Esophagus mucosa (tissue), 1 donor: ENCODE measurements at regions not wholly inside any gene's neighbourhood (a gene's known extent, or its start where the extent isn't known, plus 50 kb on each side); places are given as distances from the start of the nearest gene placed in this dataset.

ENCODE experiments used
- ATAC-seq: fragments of 200-7000 bp; cut with Tn5 transposase; one replicate; pipeline ENCODE4 v1.9.1; 2020
- donor health status: DM: yes; HTN: yes; CAD: no.

GRCh38 chr16:66170989-66171388 is 195.5 kb upstream of the CDH5 start:
- ATAC-seq: no peak

GRCh38 chr16:66169817-66170216 is 196.7 kb upstream of the CDH5 start:
- no peak for ATAC-seq

DNA sequence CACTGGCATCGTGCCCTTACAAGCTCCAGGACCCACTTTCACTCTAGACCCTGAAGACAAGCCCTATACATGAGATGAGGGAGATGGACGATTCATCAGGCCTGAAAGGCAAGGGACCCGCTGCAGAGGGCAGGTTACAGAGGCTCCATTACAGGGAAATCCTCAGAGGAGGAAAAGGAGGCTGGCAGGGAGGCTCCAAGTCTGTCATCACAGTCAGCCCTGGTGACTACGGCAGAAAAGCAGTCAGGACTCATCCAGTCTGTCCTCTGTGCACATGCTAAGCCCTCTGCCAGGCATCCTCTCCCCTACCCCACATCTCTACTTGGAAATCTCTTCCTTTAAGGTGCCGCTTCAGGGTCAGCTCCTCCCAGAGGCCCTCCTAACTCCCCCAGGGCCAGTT is 197.7 kb upstream of the CDH5 start:
- no peak for ATAC-seq

DNA sequence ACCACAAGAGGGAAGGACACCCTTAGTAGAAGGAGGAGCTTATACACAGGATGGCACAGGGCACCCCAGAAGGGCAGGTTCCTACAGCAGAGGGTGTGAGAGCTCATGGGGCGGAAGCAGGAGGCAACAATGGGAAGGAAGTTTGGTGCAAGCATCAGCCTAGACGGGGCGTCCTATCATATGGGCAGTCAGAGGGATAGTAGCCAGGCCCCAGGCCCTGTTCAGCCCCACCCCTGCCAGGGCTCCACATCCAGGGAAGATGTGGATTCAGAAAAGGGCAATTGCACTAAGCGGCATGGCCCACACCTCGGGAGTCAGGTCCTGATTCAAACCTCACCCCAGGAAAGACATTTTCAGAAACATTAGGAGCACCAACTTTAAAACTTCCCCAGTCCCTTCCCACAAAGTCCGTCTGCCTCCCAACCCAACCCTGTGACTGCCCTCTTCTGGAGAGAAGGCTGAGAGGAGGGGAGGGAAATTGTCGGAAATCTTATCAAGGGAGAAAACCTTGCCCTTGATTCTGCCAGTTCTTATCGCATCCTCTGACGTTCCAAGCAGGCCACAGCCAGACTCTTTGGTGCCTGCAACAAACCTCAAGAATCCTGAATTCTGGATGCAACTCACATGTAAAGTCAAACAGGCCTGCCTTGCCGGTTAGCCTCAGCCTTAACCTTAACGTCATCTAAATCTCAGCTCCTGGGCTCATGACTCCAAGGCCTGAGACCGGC is 198.8 kb upstream of the CDH5 start:
- ATAC-seq: no peak

GRCh38 chr16:66166490-66166889 is 200.0 kb upstream of the CDH5 start:
- ATAC-seq: no peak

- ATAC-seq: no peak
These were observed 200.6 kb upstream of the CDH5 start for GRCh38 chr16:66165879-66166278.

GRCh38 chr16:66164581-66165247 is 201.8 kb upstream of the CDH5 start:
- ATAC-seq: no peak

GRCh38 chr16:66162821-66163220 is 203.7 kb upstream of the CDH5 start:
- ATAC-seq: no peak

DNA sequence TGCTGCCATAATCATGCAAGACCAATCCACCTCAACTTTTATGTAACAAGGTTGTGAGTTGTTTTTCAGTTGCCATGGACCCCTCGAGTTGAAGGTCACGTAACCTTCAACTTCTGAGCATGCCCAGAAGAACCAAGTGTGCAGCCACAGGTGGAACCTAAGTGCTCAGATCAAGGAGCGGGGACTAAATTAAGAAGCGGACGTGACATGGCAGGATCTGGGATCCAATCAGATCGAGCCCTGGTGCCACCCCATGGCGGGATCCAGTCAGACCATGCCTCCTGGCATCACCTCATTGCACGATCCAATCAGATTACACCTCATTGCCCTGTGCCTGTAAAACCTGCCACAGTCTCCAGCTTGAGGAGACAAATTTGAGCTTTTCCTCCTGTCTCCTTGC is 204.5 kb upstream of the CDH5 start:
- no peak for ATAC-seq

GRCh38 chr16:66161269-66161668 is 205.2 kb upstream of the CDH5 start:
- ATAC-seq: no peak

- no peak for ATAC-seq
These were observed 206.5 kb upstream of the CDH5 start for GRCh38 chr16:66159987-66160386.

- ATAC-seq: no peak
These were observed 210.0 kb upstream of the CDH5 start for GRCh38 chr16:66156538-66156937.

- no peak for ATAC-seq
These were observed 210.6 kb upstream of the CDH5 start for GRCh38 chr16:66155933-66156332.

DNA sequence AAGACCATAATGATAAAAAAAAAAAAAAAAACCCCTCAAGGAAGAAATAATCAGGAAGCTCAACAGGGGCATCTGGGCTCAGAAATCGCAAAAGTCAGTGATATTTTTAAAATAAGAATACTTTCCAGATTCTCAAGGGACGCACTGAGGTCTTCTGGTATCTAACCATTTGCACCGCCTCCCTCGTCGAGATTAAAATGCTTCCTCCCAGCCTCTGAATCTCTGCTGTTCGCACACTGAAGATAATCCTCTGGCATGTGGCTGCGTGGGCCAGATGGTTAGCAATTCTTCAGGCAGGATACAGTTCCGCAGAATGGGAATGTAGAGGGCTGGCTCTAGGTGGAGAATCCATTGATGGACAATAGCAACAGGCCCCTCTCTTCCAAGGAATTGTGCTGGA is 211.7 kb upstream of the CDH5 start:
- no peak for ATAC-seq

GRCh38 chr16:66152823-66153393 is 213.6 kb upstream of the CDH5 start:
- ATAC-seq: no peak

GRCh38 chr16:66152181-66152580 is 214.3 kb upstream of the CDH5 start:
- ATAC-seq: no peak

GRCh38 chr16:66150698-66151482 is 215.6 kb upstream of the CDH5 start:
- peak; percentile 62 for ATAC-seq

- ATAC-seq: no peak
These were observed 219.2 kb upstream of the CDH5 start for GRCh38 chr16:66147291-66147690.

DNA sequence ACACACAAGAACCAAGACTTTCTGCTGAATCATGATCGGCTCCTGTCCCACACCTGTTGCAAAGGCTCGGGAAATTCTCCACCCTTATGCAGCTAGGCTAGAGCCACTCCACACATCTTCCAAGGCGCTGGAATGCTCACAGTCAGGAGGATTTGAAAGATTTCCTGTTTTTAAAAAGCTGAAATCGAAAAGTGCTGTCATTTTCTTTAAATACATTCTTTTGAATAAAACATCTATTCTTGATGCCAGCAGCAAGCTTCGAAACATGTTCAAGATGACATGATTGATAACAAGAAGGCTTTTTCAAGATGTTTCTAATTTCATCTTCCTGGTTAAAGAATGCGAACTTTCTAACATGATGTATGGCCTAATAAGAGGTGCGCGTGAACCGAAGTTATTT is 219.7 kb upstream of the CDH5 start:
- ATAC-seq: no peak

DNA sequence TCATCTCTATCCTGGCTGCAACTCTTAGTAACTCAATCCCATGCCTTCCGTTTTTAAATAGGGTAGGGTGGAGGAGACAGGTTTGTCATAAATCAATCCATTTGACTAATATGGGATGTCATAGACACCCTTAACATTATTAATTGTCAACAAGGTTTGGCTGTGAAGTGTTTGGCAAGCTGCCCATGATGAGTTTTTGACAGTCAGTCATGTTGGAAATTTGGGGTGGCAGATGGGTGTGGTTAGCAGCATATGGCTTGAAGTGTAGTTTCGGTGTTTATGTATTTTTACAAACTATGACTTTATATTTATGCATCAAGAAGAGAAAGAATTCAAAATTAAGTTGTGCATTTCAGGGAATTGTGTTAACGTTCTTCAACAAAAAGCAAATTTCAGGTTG is 221.8 kb upstream of the CDH5 start:
- ATAC-seq: no peak

GRCh38 chr16:66143415-66143814 is 223.1 kb upstream of the CDH5 start:
- ATAC-seq: no peak

DNA sequence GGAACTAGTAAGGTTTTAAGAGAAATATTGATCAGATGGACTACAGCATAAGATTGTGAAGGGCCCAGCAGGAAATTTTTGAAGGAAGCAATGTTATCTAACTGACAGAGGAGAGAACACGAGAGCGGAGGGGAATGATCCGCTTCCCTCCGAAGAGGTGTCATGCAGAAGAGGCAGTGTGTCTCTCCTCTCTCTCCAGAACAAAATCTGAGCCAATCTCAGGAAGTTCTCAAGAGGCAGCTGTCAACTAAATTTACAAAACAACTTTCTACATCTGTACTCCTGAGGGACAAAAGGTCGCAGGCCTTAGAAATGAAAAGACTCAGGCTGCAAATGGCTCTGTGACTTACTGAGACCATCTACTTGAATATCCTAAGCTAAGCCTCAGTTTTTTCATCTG is 224.6 kb upstream of the CDH5 start:
- no peak for ATAC-seq

DNA sequence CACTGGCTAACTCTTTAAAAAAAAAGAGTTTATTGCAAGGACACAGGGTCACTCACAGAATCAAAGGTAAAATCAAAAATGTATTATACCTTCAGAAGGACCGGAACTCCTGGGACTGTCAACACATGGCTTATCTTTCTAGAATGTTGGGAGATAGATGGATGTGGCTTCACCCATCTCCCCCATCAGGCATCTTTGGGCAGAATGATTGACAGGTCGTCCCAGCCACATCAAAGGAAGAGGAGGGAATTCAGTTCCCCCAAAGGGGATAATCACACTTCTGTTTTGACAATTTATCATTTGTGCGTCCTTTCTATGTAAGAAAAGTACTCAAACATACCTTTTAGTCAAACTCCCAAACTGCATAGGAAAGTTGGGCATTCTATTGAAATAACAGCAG is 228.6 kb upstream of the CDH5 start:
- no peak for ATAC-seq
